ENCODE measurements at regions not wholly inside any gene's neighbourhood (a gene's known extent, or its start where the extent isn't known, plus 50 kb on each side); places are given as distances from the start of the nearest gene placed in this dataset.

DNA sequence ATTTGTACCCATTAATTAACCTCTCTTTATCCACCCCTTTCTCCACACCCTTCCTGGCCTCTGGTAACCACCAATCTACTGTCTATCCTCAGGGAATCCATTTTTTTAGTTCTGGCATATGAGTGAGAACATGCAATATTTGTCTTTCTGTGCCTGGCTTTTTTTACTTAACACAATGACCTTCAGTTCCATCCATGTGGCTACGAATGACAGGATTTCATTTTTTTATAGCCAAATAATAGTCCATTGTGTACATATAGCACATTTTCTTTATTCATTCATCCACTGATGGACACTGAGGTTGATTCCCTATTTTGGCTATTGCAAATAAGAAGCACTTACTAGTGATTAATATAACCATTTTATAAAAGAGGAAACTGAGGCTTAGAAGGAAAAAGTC lies 109.9 kb upstream of the NANOGP8 start (continued):
- TF ChIP-seq HNRNPK (IDR thresholded peaks at IDR 0.05; ENCODE audit: low read depth, low read length, poor library complexity, severe bottlenecking) (no peak), TFAM (CRISPR knock-in tag; conservative IDR thresholded peaks at IDR 0.05) (no peak)

GRCh38 chr15:35194296-35194695 lies 109.2 kb upstream of the NANOGP8 start:
- Histone ChIP-seq H3K4me3 (no peak overlapping the region), H3K9ac (ENCODE audit: insufficient read depth in 1 of 2, low read depth in 2 of 2, low read length in 2 of 2) (no peak overlapping the region), H3K36me3 (ENCODE audit: control insufficient read depth, insufficient read depth, low read length) (no peaks in the 10 kb centered on the region), H3K27ac (ENCODE audit: extremely low read depth, low read depth, low read length) (no peak overlapping the region), H3K4me1 (replicated peaks in 1 of 2; ENCODE audit: control insufficient read depth in 2 of 2, insufficient read depth in 2 of 2, low read length in 2 of 2) (no peaks in the 10 kb centered on the region), H3K9me3 (replicated peaks; ENCODE audit: control insufficient read depth, insufficient read depth, low read depth, low read length) (peaks cover 12% of the 10 kb centered on the region), H4K20me1 (replicated peaks; ENCODE audit: control insufficient read depth, insufficient read depth, low read length) (no peaks in the 10 kb centered on the region), H3K27me3 (ENCODE audit: control insufficient read depth in 2 of 2, insufficient read depth in 2 of 2, low read length in 2 of 2) (no peaks in the 10 kb centered on the region), H3K79me2 (ENCODE audit: control insufficient read depth, insufficient read depth, low read length) (no peaks in the 10 kb centered on the region), H3K4me2 (ENCODE audit: insufficient read depth, low read length) (no peak overlapping the region), H2AFZ (ENCODE audit: low read depth, low read length) (peak overlapping the region; percentile 42), H3K9me1 (ENCODE audit: control insufficient read depth, insufficient read depth, low read length) (no peaks in the 10 kb centered on the region)
- no peak for ATAC-seq
- TF ChIP-seq TAF15 (IDR thresholded peaks at IDR 0.05; ENCODE audit: low read depth, low read length), result no peak
- no peak for DNase-seq (ENCODE audit: extremely low read depth in 1 of 4, low spot score in 3 of 4)
- CTCF ChIA-PET (ENCODE audit: low intra/inter-chr PET ratio), result no interaction called here
- intact Hi-C loops (cut with micrococcal nuclease), result no loop called here
- WGBS (ENCODE audit: insufficient coverage, low coverage, missing lambda C conversion rate), result 8% methylated on average over 2 of the region's 2 CpGs
- BruUV-seq (replicated peaks), result no TSS peak
- in situ Hi-C loops (cut with MboI), result no loop called here
- FAIRE-seq, result no peak
- POLR2A ChIA-PET, result no interaction called here

DNA sequence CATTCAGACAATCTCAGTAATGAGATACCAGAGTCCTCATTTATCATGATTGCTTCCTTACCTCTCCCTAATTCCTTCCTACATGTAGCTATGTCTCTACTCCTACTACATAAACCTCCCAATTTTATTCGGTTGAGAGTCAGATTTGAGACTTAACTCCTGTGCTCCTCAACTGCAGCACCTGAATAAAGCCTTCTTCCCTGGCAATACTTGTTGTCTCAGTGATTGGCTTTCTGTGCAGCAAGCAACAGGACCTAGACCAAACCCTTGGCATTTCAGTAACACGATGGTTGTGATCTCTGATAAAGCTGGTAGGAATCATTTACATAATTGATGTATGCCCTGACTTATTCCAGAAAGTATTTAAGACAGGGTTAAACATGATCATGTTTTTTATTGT lies 106.7 kb upstream of the NANOGP8 start:
- Histone ChIP-seq H3K9me1 (ENCODE audit: control insufficient read depth, insufficient read depth, low read length) (no peaks in the 10 kb centered on the region), H3K9ac (ENCODE audit: insufficient read depth in 1 of 2, low read depth in 2 of 2, low read length in 2 of 2) (no peak overlapping the region), H3K36me3 (ENCODE audit: control insufficient read depth, insufficient read depth, low read length) (no peaks in the 10 kb centered on the region), H4K20me1 (replicated peaks; ENCODE audit: control insufficient read depth, insufficient read depth, low read length) (no peaks in the 10 kb centered on the region), H3K27me3 (ENCODE audit: control insufficient read depth in 2 of 2, insufficient read depth in 2 of 2, low read length in 2 of 2) (no peaks in the 10 kb centered on the region), H3K4me1 (replicated peaks in 1 of 2; ENCODE audit: control insufficient read depth in 2 of 2, insufficient read depth in 2 of 2, low read length in 2 of 2) (no peaks in the 10 kb centered on the region), H3K9me3 (replicated peaks; ENCODE audit: control insufficient read depth, insufficient read depth, low read depth, low read length) (peaks cover 12% of the 10 kb centered on the region), H2AFZ (ENCODE audit: low read depth, low read length) (no peak overlapping the region), H3K4me2 (ENCODE audit: insufficient read depth, low read length) (no peak overlapping the region), H3K4me3 (no peak overlapping the region), H3K79me2 (ENCODE audit: control insufficient read depth, insufficient read depth, low read length) (no peaks in the 10 kb centered on the region), H3K27ac (ENCODE audit: extremely low read depth, low read depth, low read length) (no peak overlapping the region)
- POLR2A ChIA-PET, result no interaction called here
- FAIRE-seq (no peak), DNase-seq (ENCODE audit: extremely low read depth in 1 of 4, low spot score in 3 of 4) (no peak), ATAC-seq (no peak)
- CTCF ChIA-PET (ENCODE audit: low intra/inter-chr PET ratio), result no interaction called here
- no TSS peak for BruUV-seq (replicated peaks)
- intact Hi-C loops (cut with micrococcal nuclease) (no loop called here), in situ Hi-C loops (cut with MboI) (no loop called here)
- WGBS (ENCODE audit: insufficient coverage, low coverage, missing lambda C conversion rate), result 6% methylated on average over 2 of the region's 2 CpGs
- TF ChIP-seq ZNF174 (CRISPR knock-in tag; IDR thresholded peaks at IDR 0.05) (no peak), XRCC3 (IDR thresholded peaks at IDR 0.05) (0 out of 2 replicates have a peak, but pooled peaks have one; percentile 37), ZNF253 (CRISPR knock-in tag; conservative IDR thresholded peaks at IDR 0.05) (no peak), E2F1 (CRISPR knock-in tag; IDR thresholded peaks at IDR 0.05) (no peak), NFIC (IDR thresholded peaks at IDR 0.05) (no peak), ZBTB34 (CRISPR knock-in tag; IDR thresholded peaks at IDR 0.05) (no peak), ATF1 (CRISPR knock-in tag; IDR thresholded peaks at IDR 0.05) (no peak), ATF1 (tag; IDR thresholded peaks at IDR 0.05) (no peak)
